ENCODE measurements at regions not wholly inside any gene's neighbourhood (a gene's known extent, or its start where the extent isn't known, plus 50 kb on each side); places are given as distances from the start of the nearest gene placed in this dataset.
A peak's percentile ranks its signal among the peaks of the same experiment; 100 is the strongest.

DNA sequence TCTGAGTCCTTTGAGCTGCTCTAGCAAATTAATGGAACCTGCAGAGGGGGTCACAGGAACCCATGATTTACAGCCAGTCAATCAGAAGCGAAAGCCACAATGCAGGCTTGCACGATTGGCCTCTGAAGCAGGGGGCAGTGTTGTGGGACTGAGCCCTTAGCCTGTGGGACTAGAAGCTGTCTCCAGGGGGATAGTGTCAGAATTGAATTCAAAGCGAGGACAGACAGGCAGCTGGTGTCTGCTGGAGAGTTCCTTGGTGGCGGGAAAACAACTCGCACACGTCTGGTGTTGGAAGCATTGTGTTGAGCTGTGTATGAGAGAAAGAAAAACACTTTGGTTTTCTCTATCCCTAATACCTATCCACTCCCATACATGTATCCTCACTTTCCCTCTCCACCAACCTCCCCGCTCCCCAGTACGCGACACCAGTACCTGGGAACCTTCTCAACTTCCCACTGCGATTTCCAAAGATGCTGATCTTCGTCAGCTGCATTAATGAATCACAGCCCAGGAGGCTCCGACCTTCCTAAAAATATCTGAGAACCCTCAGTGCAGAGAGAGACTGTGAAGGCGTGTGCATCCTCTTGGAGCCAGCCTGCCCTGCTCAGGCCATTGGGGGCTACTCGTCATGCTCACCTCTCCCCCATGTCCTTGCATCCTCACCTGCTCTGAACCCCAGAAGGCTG is 88.2 kb downstream of the HS1BP3 start:
- Histone ChIP-seq H3K36me3 (ENCODE audit: control insufficient read depth, insufficient read depth, low read length) (no peaks in the 10 kb centered on the region), H3K27ac (ENCODE audit: low read depth, low read length) (no peak overlapping the region), H3K9me3 (ENCODE audit: control insufficient read depth, insufficient read depth, low read depth, low read length) (no peaks in the 10 kb centered on the region), H3K4me3 (ENCODE audit: low read depth, low read length) (no peak overlapping the region), H3K9ac (ENCODE audit: low read length) (no peak overlapping the region), H3K4me1 (ENCODE audit: control insufficient read depth, insufficient read depth, low read length) (peaks cover 43% of the 10 kb centered on the region), H3K27me3 (ENCODE audit: control insufficient read depth, insufficient read depth, low read length) (no peaks in the 10 kb centered on the region)

DNA sequence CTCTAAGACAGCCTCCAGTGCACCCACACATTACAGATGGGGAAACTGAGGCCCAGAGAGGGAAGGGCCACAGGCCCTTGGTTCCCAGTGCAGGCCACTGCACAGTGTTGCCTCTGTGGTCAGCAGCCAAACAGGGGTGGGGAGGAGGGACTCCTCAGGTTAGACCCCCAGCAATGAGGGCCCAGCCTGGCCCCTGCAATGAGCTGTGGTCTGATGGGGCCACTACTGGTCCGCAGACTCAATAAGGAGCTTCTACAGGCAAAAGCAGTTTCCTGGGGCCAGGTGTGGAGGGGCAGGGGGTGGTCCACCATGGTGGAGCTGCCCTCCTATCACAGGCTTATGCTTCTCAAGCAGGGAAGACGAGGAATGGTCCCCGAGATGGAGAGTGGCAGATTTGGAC is 87.6 kb downstream of the HS1BP3 start:
- Histone ChIP-seq H3K27ac (ENCODE audit: low read depth, low read length) (no peak overlapping the region), H3K4me3 (ENCODE audit: low read depth, low read length) (no peak overlapping the region), H3K36me3 (ENCODE audit: control insufficient read depth, insufficient read depth, low read length) (no peaks in the 10 kb centered on the region), H3K27me3 (ENCODE audit: control insufficient read depth, insufficient read depth, low read length) (no peaks in the 10 kb centered on the region), H3K9ac (ENCODE audit: low read length) (no peak overlapping the region), H3K9me3 (ENCODE audit: control insufficient read depth, insufficient read depth, low read depth, low read length) (no peaks in the 10 kb centered on the region), H3K4me1 (ENCODE audit: control insufficient read depth, insufficient read depth, low read length) (peaks cover 42% of the 10 kb centered on the region)

DNA sequence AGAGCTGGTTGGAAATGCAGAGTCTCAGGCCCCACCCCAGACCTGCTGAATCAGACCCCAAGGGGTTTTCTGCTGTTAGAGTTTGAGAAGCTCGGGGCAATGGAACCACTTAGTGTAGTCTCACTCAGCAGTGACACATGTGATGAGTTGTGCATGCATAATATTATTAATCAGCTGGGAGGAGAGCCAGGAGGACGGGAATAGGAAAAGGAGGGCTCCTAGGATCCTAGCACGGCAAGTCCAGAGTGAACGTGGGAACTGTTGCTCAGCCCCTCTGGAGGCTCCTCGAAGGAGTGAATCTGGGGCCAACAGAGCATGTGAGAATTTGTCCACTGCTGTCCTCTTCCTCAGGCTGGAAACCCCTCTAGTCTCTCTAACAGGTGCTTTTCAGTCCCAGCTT is 87.1 kb downstream of the HS1BP3 start:
- Histone ChIP-seq H3K27ac (ENCODE audit: low read depth, low read length) (no peak overlapping the region), H3K4me1 (ENCODE audit: control insufficient read depth, insufficient read depth, low read length) (peaks cover 45% of the 10 kb centered on the region), H3K9ac (ENCODE audit: low read length) (no peak overlapping the region), H3K4me3 (ENCODE audit: low read depth, low read length) (no peak overlapping the region), H3K9me3 (ENCODE audit: control insufficient read depth, insufficient read depth, low read depth, low read length) (no peaks in the 10 kb centered on the region), H3K27me3 (ENCODE audit: control insufficient read depth, insufficient read depth, low read length) (no peaks in the 10 kb centered on the region), H3K36me3 (ENCODE audit: control insufficient read depth, insufficient read depth, low read length) (no peaks in the 10 kb centered on the region)

GRCh38 chr2:20565101-20565622 is 85.7 kb downstream of the HS1BP3 start:
- Histone ChIP-seq H3K27me3 (ENCODE audit: control insufficient read depth, insufficient read depth, low read length) (no peaks in the 10 kb centered on the region), H3K36me3 (ENCODE audit: control insufficient read depth, insufficient read depth, low read length) (no peaks in the 10 kb centered on the region), H3K4me3 (ENCODE audit: low read depth, low read length) (no peak overlapping the region), H3K27ac (ENCODE audit: low read depth, low read length) (no peak overlapping the region), H3K4me1 (ENCODE audit: control insufficient read depth, insufficient read depth, low read length) (peaks cover 45% of the 10 kb centered on the region), H3K9ac (ENCODE audit: low read length) (no peak overlapping the region), H3K9me3 (ENCODE audit: control insufficient read depth, insufficient read depth, low read depth, low read length) (no peaks in the 10 kb centered on the region)

GRCh38 chr2:20565623-20566236 is 85.2 kb downstream of the HS1BP3 start:
- no peak overlapping the region for H3K9ac ChIP-seq (ENCODE audit: low read length)
- H3K36me3 ChIP-seq (ENCODE audit: control insufficient read depth, insufficient read depth, low read length), result no peaks in the 10 kb centered on the region
- H3K9me3 ChIP-seq (ENCODE audit: control insufficient read depth, insufficient read depth, low read depth, low read length), result no peaks in the 10 kb centered on the region
- H3K27ac ChIP-seq (ENCODE audit: low read depth, low read length), result no peak overlapping the region
- no peaks in the 10 kb centered on the region for H3K27me3 ChIP-seq (ENCODE audit: control insufficient read depth, insufficient read depth, low read length)
- H3K4me1 ChIP-seq (ENCODE audit: control insufficient read depth, insufficient read depth, low read length), result peaks cover 43% of the 10 kb centered on the region
- no peak overlapping the region for H3K4me3 ChIP-seq (ENCODE audit: low read depth, low read length)

DNA sequence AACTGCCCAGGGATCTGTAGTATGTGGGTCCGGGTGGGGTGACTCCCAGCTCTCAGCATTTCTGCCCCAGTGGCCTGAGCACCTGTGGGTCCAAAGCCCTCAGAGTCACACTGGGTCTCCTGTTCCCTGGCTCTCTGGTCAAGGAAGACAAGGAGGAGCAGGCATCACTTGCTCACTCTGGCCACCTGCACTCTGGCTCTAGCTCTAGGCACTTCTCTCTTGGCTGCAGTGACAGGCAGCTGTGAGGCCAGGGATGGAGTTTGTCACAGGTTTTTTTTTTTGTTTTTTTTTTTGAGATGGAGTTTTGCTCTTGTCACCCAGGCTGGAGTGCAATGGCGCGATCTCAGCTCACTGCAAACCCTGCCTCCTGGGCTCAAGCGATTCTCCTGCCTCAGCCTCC is 84.6 kb downstream of the HS1BP3 start:
- Histone ChIP-seq H3K27me3 (ENCODE audit: control insufficient read depth, insufficient read depth, low read length) (no peaks in the 10 kb centered on the region), H3K9me3 (ENCODE audit: control insufficient read depth, insufficient read depth, low read depth, low read length) (no peaks in the 10 kb centered on the region), H3K27ac (ENCODE audit: low read depth, low read length) (no peak overlapping the region), H3K36me3 (ENCODE audit: control insufficient read depth, insufficient read depth, low read length) (no peaks in the 10 kb centered on the region), H3K9ac (ENCODE audit: low read length) (no peak overlapping the region), H3K4me3 (ENCODE audit: low read depth, low read length) (no peak overlapping the region), H3K4me1 (ENCODE audit: control insufficient read depth, insufficient read depth, low read length) (peaks cover 37% of the 10 kb centered on the region)

DNA sequence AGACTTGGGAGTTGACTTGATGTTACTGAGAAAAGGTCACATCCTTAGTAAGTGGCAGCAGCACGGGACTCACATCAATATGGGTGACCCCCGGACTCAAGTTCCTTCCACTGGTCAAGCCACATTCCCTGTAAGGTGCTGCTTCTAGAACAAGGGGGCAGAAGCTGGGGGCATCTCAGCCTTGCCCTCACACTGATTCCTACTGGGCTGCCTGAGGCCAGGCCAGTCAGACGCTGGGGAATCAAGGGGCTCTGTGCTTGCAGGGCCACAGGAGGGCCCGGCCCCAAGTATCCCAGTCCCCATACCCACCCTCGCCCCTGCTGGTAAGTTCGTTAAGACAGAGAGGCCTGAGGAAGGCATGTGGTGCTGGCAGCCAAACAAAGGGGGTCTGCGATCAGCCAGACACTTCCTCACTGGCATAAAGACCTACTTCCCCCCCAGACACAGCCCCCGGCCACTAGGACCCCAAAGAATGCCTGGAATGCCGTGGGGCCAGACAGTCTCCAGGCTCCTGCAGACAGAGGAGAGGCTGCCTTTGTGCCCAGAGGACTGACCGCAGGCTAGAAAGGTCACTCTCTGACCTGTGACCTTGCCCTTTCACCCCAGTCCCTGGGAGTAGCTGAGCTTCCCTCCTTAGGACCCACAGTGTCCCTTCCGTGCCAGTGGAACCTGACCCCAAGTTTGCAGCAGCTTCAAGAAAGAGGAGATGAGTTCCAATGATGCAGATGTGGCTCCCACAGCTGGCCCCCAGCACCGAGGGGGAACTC is 83.6 kb downstream of the HS1BP3 start:
- H3K9me3 ChIP-seq (ENCODE audit: control insufficient read depth, insufficient read depth, low read depth, low read length), result no peaks in the 10 kb centered on the region
- no peaks in the 10 kb centered on the region for H3K36me3 ChIP-seq (ENCODE audit: control insufficient read depth, insufficient read depth, low read length)
- no peaks in the 10 kb centered on the region for H3K27me3 ChIP-seq (ENCODE audit: control insufficient read depth, insufficient read depth, low read length)
- peak overlapping the region; percentile 8; the same call in 1 of the 2 replicates for H3K27ac ChIP-seq (ENCODE audit: low read depth, low read length)
- peak overlapping the region; percentile 24 for H3K9ac ChIP-seq (ENCODE audit: low read length)
- peaks cover 29% of the 10 kb centered on the region for H3K4me1 ChIP-seq (ENCODE audit: control insufficient read depth, insufficient read depth, low read length)
- no peak overlapping the region for H3K4me3 ChIP-seq (ENCODE audit: low read depth, low read length)

Measured in HUES6 (cell line).